Suppressor macrophage (primary cell): ENCODE measurements at regions not wholly inside any gene's neighbourhood (a gene's known extent, or its start where the extent isn't known, plus 50 kb on each side); places are given as distances from the start of the nearest gene placed in this dataset.
"Not testable (repeated sequence)": the region's sequence is repeated elsewhere in the genome, so short reads cannot be mapped to it uniquely, and the experiment has no call there.

Experiments
- DNase-seq, 4 experiments: peaks; one replicate each; pipeline ENCODE4 v3.0.0-alpha.2; 2020 to 2022

- no peak for DNase-seq
Observed at GRCh38 chr2:215744514-215744913, 268.8 kb downstream of the MREG start.

GRCh38 chr2:215743066-215743465 is 270.3 kb downstream of the MREG start:
- peak; percentile 50 to 81 (median 68) for DNase-seq

GRCh38 chr2:215742021-215742420 is 271.3 kb downstream of the MREG start:
- no peak for DNase-seq

- no peak for DNase-seq
Observed at GRCh38 chr2:215740071-215740470, 273.3 kb downstream of the MREG start.

- DNase-seq: peak; percentile 65 to 96 (median 82)
Observed at GRCh38 chr2:215738351-215738750, 275.0 kb downstream of the MREG start.

- DNase-seq: no peak
Observed at GRCh38 chr2:215737477-215737876, 275.9 kb downstream of the MREG start.

- DNase-seq: peak in 3 of 4 experiments; percentile 47 to 64 (median 51)
Observed at GRCh38 chr2:215736653-215737290, 276.6 kb downstream of the MREG start.

DNA sequence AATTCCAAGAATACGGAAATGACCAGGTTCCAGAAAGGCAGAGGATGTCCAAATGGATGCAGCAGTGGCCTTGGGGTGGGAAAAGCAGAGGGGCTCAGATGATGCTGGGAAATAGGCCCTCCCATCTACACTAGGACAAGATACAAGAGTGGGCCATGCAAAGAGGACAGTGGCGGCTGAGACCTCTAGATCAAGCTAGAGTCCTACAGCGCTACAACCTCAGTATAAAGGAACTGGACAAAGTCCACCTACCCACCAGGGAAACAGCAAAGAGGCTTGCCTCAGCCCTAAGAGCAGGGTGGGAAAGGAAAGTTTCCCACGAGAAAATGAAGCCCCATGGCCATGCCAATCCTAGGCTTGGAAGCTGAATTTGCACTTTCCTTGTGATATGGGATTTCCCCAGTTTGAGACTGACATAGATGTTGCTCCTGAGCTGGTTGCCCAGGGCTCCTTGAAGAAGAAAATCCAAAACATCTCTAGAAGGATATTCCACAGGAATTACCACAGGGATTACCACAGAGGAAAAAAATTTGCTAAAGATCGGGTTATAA is 282.2 kb downstream of the MREG start:
- peak in 1 of 4 experiments; percentile 41 for DNase-seq

DNA sequence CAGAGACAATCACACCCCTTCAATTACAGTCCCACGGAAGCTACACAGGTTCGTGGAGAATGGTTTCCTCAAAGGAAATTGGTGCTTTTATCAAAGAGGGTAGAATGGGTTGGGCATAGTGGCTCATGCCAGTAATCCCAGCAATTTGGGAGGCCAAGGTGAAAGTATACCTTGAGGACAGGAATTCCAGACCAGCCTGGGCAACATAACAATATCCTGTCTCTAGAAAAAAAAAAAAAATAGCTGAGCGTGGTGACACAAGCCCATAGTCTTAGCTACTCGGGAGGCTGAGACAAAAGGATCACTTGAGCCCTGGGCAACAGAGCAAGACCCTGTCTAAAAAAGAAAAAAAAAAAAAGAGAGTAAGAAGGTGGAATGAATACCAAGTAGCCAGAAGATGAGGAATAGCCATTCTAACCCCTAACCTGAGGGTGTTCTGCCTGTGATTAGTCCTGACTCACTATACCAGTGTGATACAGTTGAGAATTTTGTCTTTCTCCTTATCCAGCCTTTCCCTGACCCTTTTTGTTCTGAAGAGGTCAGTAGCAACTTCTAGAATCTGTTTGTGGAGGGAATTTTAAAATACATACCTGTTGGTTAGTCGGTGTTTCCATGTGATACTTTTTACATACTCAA is 283.2 kb downstream of the MREG start:
- DNase-seq: no peak

GRCh38 chr2:215728504-215729065 is 284.8 kb downstream of the MREG start:
- DNase-seq: peak; percentile 78 to 96 (median 86)

DNA sequence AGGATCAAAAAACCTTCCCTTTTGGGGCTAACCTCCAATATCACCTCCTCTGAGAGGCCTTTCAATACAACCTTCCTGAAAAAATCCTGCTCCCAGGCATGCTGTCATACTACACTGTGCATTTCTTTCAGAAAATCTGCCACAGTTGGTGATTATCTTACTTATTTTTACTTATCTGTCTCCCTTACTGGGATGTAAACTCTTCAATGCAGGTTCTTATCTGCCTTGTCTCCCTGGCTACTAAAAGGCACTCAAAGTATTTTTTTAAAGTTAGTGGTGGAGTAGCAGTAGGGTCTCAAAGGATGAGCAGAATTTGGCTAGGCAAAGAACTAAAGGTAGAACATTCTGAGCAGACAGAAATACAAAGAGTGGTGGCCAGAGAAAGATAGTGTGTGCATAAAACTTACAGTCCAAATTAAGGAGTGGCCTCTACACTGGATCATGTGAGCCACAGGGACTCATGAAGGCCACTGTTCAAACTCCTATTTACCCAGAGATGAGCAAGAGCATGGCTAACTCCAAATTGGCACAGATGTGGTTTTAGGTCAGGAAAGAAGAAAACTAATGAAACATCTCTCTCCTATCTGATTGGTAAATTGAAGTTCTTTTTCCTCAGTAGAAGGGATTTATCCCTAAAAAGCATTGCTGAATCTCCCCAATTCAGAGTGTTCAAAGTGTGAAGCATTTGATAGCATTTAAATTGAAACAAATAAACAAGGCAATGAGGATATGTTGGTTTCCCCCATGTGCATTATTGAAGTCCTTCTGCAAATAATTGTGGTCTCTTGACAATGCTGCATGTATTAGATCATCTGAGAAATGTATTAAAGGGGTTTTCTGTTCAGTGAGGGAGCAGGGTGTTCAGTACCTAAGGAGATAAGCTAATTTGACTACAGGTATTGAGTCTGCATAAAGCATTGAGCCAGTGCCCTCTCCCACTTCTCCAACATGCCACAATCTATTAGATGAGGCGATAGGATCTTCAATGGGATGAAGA is 285.5 kb downstream of the MREG start:
- DNase-seq: no peak

GRCh38 chr2:215726070-215726469 is 287.3 kb downstream of the MREG start:
- DNase-seq: no peak

GRCh38 chr2:215724146-215724545 is 288.3 kb upstream of the FN1 start:
- peak in 2 of 4 experiments; percentile 76 to 81 for DNase-seq

- no peak for DNase-seq
Observed at GRCh38 chr2:215723631-215724011, 287.8 kb upstream of the FN1 start.

DNA sequence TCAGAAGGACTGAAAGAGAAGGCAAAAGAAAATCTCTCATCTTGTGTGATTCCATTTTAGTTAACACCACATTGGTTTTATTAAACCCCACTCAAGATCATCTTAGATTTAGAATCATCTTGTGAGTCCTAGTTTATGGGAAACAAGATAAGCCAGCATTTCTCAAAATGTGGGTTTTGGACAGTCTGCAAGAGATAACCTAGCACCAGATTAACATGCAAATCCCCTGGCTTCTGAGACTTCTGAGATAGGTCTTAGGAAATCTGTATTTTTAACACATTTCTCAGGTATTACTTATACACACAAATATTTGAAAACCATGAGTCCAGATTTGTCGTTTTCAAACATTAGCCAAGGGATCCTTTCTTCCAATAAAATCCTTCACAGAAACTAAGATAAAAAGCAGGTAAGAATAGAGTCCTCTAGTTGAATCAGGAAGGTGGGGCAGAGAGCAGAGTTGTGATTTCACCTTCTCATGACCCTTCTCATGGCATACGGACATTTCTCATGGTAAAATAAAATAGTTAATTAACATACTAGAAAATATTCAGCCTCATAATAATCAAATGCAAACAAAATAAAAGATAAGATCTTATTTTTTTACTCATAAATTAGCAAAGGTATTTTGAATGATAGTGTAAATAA is 287.2 kb upstream of the FN1 start:
- DNase-seq: no peak

GRCh38 chr2:215722125-215722524 is 286.3 kb upstream of the FN1 start:
- no peak for DNase-seq

DNA sequence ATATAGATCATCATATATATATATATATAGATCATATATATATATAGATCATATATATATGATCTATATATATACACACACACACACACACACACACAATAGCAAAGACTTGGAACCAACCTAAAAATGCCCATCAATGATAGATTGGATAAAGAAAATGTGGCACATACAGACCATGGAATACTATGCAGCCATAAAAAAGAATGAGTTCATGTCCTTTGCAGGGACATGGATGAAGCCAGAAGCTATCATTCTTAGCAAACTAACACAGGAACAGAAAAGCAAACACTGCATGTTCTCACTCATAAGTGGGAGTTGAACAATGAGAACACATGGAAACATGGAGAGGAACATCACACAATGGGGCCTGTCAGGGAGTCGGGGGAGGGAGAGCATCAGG is 285.6 kb upstream of the FN1 start:
- not testable (repeated sequence) for DNase-seq

DNA sequence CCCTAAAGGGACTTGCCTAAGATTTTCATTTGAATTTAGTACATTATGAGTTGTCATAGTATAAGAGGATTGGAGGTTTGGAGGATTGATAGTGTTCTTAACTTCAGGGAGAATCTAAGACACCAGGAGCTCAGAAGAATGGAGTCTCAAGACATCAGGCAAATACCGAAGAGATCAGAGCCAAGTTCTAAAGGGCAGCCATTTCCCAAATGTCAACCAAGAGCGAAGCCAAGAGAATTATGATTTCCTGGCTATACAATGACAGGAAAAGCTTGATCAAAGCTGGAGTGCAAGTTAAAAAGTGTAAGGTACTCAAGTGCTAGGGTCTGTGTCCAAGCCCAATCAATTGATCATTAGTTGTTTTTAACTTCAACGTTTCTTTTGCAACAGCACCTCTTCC is 283.0 kb upstream of the FN1 start:
- DNase-seq: no peak

DNA sequence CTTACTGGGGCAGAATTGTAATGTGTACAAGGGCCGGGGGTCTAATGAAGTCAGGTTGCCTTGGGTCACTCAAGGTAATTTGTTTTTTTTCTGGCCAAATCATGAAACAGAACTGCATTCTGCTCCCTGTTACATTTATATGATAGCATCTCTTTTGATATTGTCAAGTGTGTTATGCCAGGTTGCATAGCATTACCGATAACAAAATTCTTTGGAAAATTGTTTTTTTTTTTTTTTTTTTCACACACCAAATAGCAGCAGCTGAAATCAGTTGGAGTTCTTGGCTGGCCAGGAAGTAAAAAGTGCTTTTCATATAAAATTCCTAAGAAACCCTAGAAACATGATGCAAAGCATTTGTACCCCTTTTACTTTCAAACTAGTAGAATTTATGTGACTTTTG is 282.6 kb upstream of the FN1 start:
- DNase-seq: no peak

- DNase-seq: peak; percentile 32 to 66 (median 54)
Observed at GRCh38 chr2:215717501-215718381, 281.9 kb upstream of the FN1 start.

- peak in 1 of 4 experiments; percentile 33 for DNase-seq
Observed at GRCh38 chr2:215716956-215717355, 281.1 kb upstream of the FN1 start.
